ENCODE measurements at regions not wholly inside any gene's neighbourhood (a gene's known extent, or its start where the extent isn't known, plus 50 kb on each side); places are given as distances from the start of the nearest gene placed in this dataset.

DNA sequence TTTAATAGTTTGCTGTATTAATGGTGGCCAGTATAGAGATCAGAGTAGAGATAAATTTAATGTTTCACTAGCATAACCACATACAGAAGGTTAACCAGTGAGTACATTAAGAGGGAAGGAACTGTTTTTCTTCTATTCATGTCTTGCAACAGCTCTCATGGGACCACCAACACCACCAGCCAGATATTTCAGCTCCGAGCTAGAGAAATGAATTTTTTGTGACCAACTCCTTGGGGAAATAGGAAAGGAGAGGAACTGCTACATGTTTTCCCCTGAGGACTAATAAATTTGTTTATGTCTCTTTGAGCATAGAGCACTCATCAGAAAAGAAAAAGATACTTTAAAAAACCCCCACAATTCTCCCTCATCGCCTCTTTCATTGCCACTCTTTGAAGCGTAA, 247.5 kb downstream of the MBNL1 start:
- Histone ChIP-seq H3K27me3 (no peaks in the 10 kb centered on the region), H3K27ac (no peak overlapping the region), H3K4me3 (no peak overlapping the region), H3K9me3 (no peaks in the 10 kb centered on the region), H3K4me1 (peaks cover 5% of the 10 kb centered on the region; the same call in 1 of the 2 replicates), H4K20me1 (no peaks in the 10 kb centered on the region), H3K36me3 (no peaks in the 10 kb centered on the region), H3K4me2 (0 out of 2 replicates have a peak overlapping the region, but pooled peaks have one; percentile 6), H3K9ac (no peak overlapping the region)
- TF ChIP-seq Cebpa-rat (IDR thresholded peaks at IDR 0.05) = no peak

DNA sequence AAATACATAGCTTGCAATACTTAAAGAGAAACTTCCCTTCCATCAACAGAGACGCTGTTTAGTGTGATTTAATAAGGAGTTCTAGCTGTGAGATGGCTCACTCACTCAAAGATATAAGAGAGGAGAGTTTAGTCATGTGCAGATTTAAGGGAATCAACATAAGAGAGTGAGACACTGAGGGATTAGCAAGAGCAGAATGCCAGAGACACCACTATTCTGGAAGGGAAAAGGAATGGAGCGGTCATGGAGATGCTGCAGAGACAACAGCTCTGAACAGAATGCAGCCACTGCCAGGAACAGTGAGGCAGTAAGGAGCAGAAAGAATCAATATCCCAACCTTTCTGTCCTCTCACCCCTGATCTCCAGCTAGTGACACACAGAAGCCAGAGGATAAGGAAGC, 248.8 kb downstream of the MBNL1 start:
- TF ChIP-seq Cebpa-rat (IDR thresholded peaks at IDR 0.05) = no peak
- Histone ChIP-seq H3K36me3 (no peaks in the 10 kb centered on the region), H3K9me3 (no peaks in the 10 kb centered on the region), H3K4me3 (no peak overlapping the region), H3K4me2 (no peak overlapping the region), H3K9ac (no peak overlapping the region), H3K27ac (no peak overlapping the region), H4K20me1 (no peaks in the 10 kb centered on the region), H3K27me3 (no peaks in the 10 kb centered on the region), H3K4me1 (peaks cover 5% of the 10 kb centered on the region; the same call in 1 of the 2 replicates)

DNA sequence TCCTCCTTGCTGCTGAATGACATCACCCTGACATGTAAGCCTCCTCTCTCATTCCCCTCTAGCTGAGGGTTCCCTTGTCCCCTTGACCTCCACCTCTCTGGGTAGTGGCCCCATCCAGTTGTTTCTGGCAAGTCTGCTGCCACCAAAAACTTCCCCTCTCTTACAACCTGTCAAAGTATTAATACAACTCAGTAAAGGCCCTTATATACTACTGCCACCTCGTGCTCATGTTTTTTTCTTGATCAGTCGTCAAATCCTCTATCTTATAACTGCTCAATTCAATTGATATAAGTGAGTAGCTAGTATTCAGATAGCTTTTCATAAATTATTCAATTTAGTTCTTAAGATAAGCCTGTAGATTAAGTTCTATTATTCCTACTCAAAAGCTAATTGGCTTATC, 249.6 kb downstream of the MBNL1 start:
- H3K4me3 ChIP-seq = no peak overlapping the region
- no peaks in the 10 kb centered on the region for H4K20me1 ChIP-seq
- no peaks in the 10 kb centered on the region for H3K9me3 ChIP-seq
- no peaks in the 10 kb centered on the region for H3K36me3 ChIP-seq
- no peak for TF ChIP-seq Cebpa-rat (IDR thresholded peaks at IDR 0.05)
- H3K4me2 ChIP-seq = no peak overlapping the region
- H3K4me1 ChIP-seq = peaks cover 5% of the 10 kb centered on the region; the same call in 1 of the 2 replicates
- no peak overlapping the region for H3K9ac ChIP-seq
- no peak overlapping the region for H3K27ac ChIP-seq
- H3K27me3 ChIP-seq = no peaks in the 10 kb centered on the region

DNA sequence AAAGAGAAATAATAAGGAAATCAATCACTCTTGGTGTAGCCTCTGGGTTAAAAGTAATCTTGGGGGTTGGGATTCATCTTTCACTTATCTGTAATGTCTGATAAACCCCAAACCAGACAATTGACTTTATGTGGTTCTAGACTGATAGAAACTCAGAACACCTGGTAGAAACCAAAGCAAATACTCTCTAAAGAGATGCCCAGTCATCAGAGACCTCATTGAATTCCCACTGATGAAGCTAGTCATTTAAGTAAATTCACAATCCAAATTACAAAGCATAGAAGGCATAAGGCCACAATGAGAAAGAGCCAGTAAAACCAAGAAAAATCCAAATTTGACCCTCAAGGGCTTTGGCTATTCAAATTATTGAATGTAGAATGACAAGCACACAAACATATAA, 250.6 kb downstream of the MBNL1 start:
- Histone ChIP-seq H3K36me3 (no peaks in the 10 kb centered on the region), H3K4me2 (no peak overlapping the region), H3K9ac (no peak overlapping the region), H3K9me3 (no peaks in the 10 kb centered on the region), H3K27me3 (no peaks in the 10 kb centered on the region), H3K4me3 (no peak overlapping the region), H4K20me1 (no peaks in the 10 kb centered on the region), H3K27ac (no peak overlapping the region), H3K4me1 (peaks cover 5% of the 10 kb centered on the region; the same call in 1 of the 2 replicates)
- no peak for TF ChIP-seq Cebpa-rat (IDR thresholded peaks at IDR 0.05)

DNA sequence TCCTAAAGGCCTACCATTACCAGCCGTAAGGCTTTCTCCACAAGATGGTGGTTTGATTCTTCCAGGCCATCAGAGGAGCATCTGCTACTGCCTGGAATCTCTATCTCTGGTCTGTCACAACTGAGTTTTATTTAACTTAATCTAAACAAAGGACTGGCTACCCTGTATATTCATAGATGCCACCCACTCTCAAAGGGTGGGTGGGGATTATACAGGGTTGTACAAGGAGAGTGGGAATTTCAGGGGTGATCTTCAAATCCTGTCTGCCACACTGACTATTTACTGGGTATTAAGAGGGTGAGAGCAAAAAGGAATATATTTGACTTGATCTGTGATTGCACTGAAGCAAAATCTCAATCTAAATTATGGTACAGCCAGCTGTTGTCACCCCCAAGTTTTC, 253.3 kb downstream of the MBNL1 start:
- Histone ChIP-seq H3K27me3 (no peaks in the 10 kb centered on the region), H3K9me3 (no peaks in the 10 kb centered on the region), H3K9ac (no peak overlapping the region), H4K20me1 (no peaks in the 10 kb centered on the region), H3K4me1 (no peaks in the 10 kb centered on the region), H3K4me2 (no peak overlapping the region), H3K36me3 (no peaks in the 10 kb centered on the region), H3K4me3 (no peak overlapping the region), H3K27ac (no peak overlapping the region)
- no peak for TF ChIP-seq Cebpa-rat (IDR thresholded peaks at IDR 0.05)

DNA sequence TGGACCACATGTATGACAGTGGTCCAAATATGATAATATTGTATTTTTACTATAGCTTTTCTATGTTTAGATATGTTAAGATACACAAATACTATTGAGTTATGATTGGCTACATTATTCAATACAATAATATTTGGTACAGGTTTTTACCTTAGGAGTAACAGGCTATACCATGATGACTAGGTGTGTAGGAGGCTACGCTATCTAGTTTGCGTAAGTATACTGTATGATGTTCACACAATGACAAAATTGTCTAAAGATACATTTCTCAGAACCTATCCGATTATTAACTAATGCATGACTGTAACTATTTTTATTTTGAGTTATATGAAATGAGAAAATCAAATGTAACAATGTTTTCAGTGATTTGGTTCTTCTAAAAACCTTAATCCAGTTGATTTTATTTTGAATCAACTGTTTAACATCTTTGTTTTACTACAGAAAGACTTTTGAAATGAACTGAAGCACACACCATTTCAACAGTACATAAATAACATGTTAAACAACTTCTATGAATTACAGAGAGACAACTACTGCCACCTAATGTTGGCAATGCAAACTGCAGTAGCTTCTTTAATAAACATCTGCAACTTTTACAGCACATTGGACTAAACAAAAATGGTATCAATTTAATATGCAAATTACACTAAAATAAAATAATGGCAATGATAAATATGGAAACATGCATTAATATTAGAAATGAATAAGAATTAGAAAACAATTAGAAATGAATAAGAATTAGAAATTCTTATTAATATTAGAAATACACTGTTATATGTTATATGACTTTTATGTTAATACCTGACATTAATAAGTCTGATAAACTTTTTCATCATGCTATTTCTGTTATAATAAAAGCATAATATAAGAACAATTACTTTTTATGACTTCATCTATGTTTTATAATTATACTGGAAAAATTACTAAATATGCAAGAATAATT, 255.7 kb downstream of the MBNL1 start:
- TF ChIP-seq Cebpa-rat (IDR thresholded peaks at IDR 0.05) = no peak

DNA sequence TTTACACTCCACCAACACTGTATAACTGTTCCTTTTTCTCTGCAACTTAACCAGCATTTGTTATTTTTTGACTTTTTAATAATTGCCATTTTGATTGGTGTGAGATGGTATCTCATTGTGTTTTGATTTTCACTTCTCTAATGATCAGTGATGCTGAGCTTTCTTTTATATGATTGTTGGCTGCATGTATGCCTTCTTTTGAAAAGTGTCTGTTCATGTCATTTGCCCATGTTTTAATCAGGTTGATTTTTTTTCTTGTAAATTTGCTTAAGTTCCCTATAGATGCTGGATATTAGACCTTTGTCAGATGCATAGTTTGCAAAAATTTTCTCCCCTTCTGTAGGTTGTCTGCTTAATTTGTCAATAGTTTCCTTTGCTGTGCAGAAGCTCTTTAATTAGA, 263.0 kb downstream of the MBNL1 start:
- H3K9me3 ChIP-seq = peaks cover 8% of the 10 kb centered on the region
- H3K27me3 ChIP-seq = no peaks in the 10 kb centered on the region
- no peak for TF ChIP-seq Cebpa-rat (IDR thresholded peaks at IDR 0.05)
- no peaks in the 10 kb centered on the region for H4K20me1 ChIP-seq
- H3K9ac ChIP-seq = no peak overlapping the region
- H3K4me1 ChIP-seq = no peaks in the 10 kb centered on the region
- no peak overlapping the region for H3K4me2 ChIP-seq
- H3K27ac ChIP-seq = no peak overlapping the region
- H3K4me3 ChIP-seq = no peak overlapping the region
- H3K36me3 ChIP-seq = no peaks in the 10 kb centered on the region

More for the DNA sequence above, 255.7 kb downstream of the MBNL1 start:
- Histone ChIP-seq H3K9ac (no peak overlapping the region), H3K9me3 (no peaks in the 10 kb centered on the region), H3K36me3 (no peaks in the 10 kb centered on the region), H3K4me2 (no peak overlapping the region), H4K20me1 (no peaks in the 10 kb centered on the region), H3K27me3 (no peaks in the 10 kb centered on the region), H3K27ac (no peak overlapping the region), H3K4me1 (no peaks in the 10 kb centered on the region), H3K4me3 (no peak overlapping the region)

DNA sequence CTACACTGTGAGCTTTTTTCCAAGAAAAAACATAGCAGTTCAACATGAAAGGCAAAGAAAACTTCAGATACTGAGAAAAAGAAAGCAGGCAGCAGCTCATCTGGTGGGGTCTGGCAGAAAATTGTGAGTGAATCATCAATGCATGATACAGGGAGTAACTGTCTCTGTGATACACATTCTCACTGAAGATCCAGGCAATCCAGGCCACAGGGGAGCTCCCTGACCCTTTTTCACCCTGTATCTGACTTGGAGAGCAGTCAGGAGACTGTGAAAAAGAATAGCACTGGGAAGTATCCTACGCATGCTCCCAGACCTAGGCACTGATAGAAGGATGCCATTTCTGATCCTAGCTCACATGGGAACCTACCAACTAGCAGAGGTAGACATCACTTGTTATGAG, 269.8 kb downstream of the MBNL1 start:
- peaks cover 20% of the 10 kb centered on the region for H3K9me3 ChIP-seq
- H3K27ac ChIP-seq = no peak overlapping the region
- no peak overlapping the region for H3K4me3 ChIP-seq
- no peaks in the 10 kb centered on the region for H3K27me3 ChIP-seq
- no peaks in the 10 kb centered on the region for H3K36me3 ChIP-seq
- H3K4me2 ChIP-seq = no peak overlapping the region
- no peak overlapping the region for H3K9ac ChIP-seq
- H3K4me1 ChIP-seq = no peaks in the 10 kb centered on the region
- TF ChIP-seq Cebpa-rat (IDR thresholded peaks at IDR 0.05) = no peak
- H4K20me1 ChIP-seq = no peaks in the 10 kb centered on the region

DNA sequence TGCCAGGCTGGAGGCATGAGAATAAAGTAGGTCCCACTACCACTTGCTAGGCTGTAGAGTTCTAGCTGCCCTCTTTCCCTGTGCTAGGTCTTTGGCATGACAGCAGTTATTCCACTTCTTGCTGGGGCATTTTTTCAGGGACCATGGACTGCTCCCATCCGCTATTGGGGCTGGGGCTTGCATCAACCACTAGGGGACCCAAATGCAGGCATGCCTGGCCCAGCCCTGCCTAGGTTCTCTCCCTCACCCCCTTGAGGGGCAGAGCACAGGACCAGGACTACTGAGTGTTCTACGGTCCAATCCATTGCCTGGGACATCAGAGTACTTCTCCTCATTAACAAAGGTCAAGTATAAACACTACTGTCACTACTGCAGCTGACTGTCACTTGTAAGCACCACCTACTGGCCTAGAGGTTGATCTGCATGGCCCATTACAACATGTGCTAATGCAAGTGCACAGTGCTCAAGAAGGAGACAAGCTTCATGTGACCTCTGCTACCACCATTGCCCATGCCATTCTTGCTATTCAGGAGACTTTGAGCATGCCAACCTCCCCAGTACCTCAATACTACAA, 270.5 kb downstream of the MBNL1 start:
- H3K9me3 ChIP-seq = peaks cover 20% of the 10 kb centered on the region
- no peaks in the 10 kb centered on the region for H3K36me3 ChIP-seq
- no peak overlapping the region for H3K4me2 ChIP-seq
- H4K20me1 ChIP-seq = no peaks in the 10 kb centered on the region
- H3K4me3 ChIP-seq = no peak overlapping the region
- no peaks in the 10 kb centered on the region for H3K4me1 ChIP-seq
- no peaks in the 10 kb centered on the region for H3K27me3 ChIP-seq
- H3K27ac ChIP-seq = no peak overlapping the region
- TF ChIP-seq Cebpa-rat (IDR thresholded peaks at IDR 0.05) = no peak
- H3K9ac ChIP-seq = no peak overlapping the region

DNA sequence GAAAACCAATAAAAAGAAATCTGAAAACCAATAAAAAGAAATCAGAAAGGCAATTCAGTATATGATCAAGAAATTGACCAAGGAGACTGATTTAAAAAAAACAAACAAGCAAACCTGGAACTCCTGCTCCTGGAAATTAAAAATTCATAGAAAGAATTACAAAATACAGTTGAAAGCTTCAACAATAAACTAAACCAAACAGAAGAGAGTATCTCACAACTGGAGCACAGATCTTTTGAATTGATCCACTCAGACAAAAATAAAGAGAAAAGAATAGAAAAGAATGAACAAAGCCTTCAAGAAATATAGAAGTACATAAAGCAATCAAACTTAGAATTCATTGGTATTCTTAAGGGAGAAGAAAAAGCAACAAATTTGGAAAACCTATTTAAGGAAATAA, 271.4 kb downstream of the MBNL1 start:
- Histone ChIP-seq H3K36me3 (no peaks in the 10 kb centered on the region), H3K27me3 (no peaks in the 10 kb centered on the region), H3K4me2 (no peak overlapping the region), H3K9ac (no peak overlapping the region), H3K4me1 (no peaks in the 10 kb centered on the region), H3K9me3 (peaks cover 20% of the 10 kb centered on the region), H4K20me1 (no peaks in the 10 kb centered on the region), H3K27ac (no peak overlapping the region), H3K4me3 (no peak overlapping the region)
- TF ChIP-seq Cebpa-rat (IDR thresholded peaks at IDR 0.05) = no peak

All from BLaER1 (cell line).